Panc1 (cell line): ENCODE measurements at regions not wholly inside any gene's neighbourhood (a gene's known extent, or its start where the extent isn't known, plus 50 kb on each side); places are given as distances from the start of the nearest gene placed in this dataset.

ENCODE experiments used
- ATAC-seq: fragments of 200-7000 bp; cut with Tn5 transposase; 2 replicates; pipeline ENCODE4 v1.9.1; 2020; ENCODE audit warnings: mild to moderate bottlenecking, moderate library complexity
- BruUV-seq: library from RNA; stranded (reverse); fragments of 400-500 nt; replicated peaks from 2 replicates; lab custom pipeline; 2021; lab: Mats Ljungman, UMichigan
- CTCF ChIA-PET: fragments of 300-600 bp; sonication (Branson Sonifier 250); formaldehyde crosslinking; loops from one replicate; lab custom pipeline; 2022; ENCODE audit warnings: antibody characterized with exemption; lab: Charles Lee
- POLR2A ChIA-PET: fragments of 300-600 bp; sonication (Branson Sonifier 250); formaldehyde crosslinking; loops from one replicate; lab custom pipeline; 2022; ENCODE audit warnings: antibody characterized with exemption; lab: Charles Lee
- DNase-seq: peaks from one replicate; pipeline ENCODE4 v3.0.0-alpha.2; 2010; ENCODE audit warnings: low read depth, low spot score
- H3K27ac ChIP-seq: 2 replicates; pipeline ENCODE4 v1.5.1; 2011; ENCODE audit warnings: mild to moderate bottlenecking, low read length, inconsistent platforms
- H3K27me3 ChIP-seq: fragments of 200-500 bp; sonication (Bioruptor generic); 2 replicates; pipeline ENCODE4 v1.6.0; 2014; ENCODE audit warnings: low read length, inconsistent platforms; ENCODE audit not compliant: control insufficient read depth, insufficient read depth
- H3K36me3 ChIP-seq: fragments of 200-500 bp; sonication (Bioruptor generic); 2 replicates; pipeline ENCODE4 v1.5.1; 2014; ENCODE audit warnings: inconsistent platforms, mild to moderate bottlenecking, low read length, moderate library complexity; ENCODE audit not compliant: control insufficient read depth, insufficient read depth
- H3K4me1 ChIP-seq: 2 replicates; pipeline ENCODE4 v1.5.1; 2011; ENCODE audit warnings: inconsistent platforms, mild to moderate bottlenecking, low read length, moderate library complexity; ENCODE audit not compliant: control insufficient read depth, insufficient read depth
- H3K4me3 ChIP-seq, 2 experiments: 2 replicates each; pipeline ENCODE4 v1.5.1; 2011 to 2012; ENCODE audit warnings: low read depth in 2 of 2, low read length in 2 of 2, mild to moderate bottlenecking in 2 of 2, inconsistent platforms in 1 of 2, moderate library complexity in 1 of 2
- H3K9me3 ChIP-seq: fragments of 200-500 bp; sonication (Bioruptor generic); 2 replicates; pipeline ENCODE4 v1.5.1; 2014; ENCODE audit warnings: low read depth, mild to moderate bottlenecking, inconsistent platforms, low read length, moderate library complexity; ENCODE audit not compliant: control insufficient read depth, insufficient read depth
- CTCF ChIP-seq: fragments of 450-650 bp; IDR thresholded peaks from 2 replicates; pipeline ENCODE4 v1.5.1; 2017; ENCODE audit warnings: mild to moderate bottlenecking
- POLR2AphosphoS5 ChIP-seq: IDR thresholded peaks from 2 replicates; pipeline ENCODE4 v1.6.1; 2012; ENCODE audit warnings: mild to moderate bottlenecking, low read depth, low read length, moderate library complexity
- REST ChIP-seq, 2 experiments: IDR thresholded peaks; 2 replicates each; pipeline ENCODE4 v1.6.1; 2011 to 2012; ENCODE audit warnings: low read depth in 2 of 2, control low read depth in 1 of 2, low read length in 1 of 2, mild to moderate bottlenecking in 1 of 2, moderate library complexity in 1 of 2; ENCODE audit not compliant: insufficient read depth in 1 of 2
- SIN3A ChIP-seq: IDR thresholded peaks from 2 replicates; pipeline ENCODE4 v1.6.1; 2012; ENCODE audit warnings: low read depth, mild to moderate bottlenecking, low read length, moderate library complexity, borderline replicate concordance; ENCODE audit not compliant: insufficient read depth
- TCF7L2 ChIP-seq: IDR thresholded peaks from 2 replicates; pipeline ENCODE4 v1.6.1; 2011; ENCODE audit warnings: mild to moderate bottlenecking, low read depth, low read length, inconsistent platforms
- in situ Hi-C: cut with HindIII; loops from 2 replicates; pipeline ENCODE4 v1.10.0; 2016; ENCODE audit warnings: low sequenced_read_pairs, low pct_unique_long_range_greater_than_20kb
- intact Hi-C: fragments of 100-400 bp; cut with micrococcal nuclease; formaldehyde crosslinking; loops from one replicate; pipeline ENCODE4 v1.10.0; 2022; ENCODE audit not compliant: unreplicated experiment

- in situ Hi-C loops (no loop called here), intact Hi-C loops (no loop called here)
- Histone ChIP-seq H3K4me1 (no peaks in the 10 kb centered on the region), H3K9me3 (no peaks in the 10 kb centered on the region), H3K27ac (no peak overlapping the region), H3K36me3 (no peaks in the 10 kb centered on the region), H3K27me3 (no peaks in the 10 kb centered on the region), H3K4me3 (no peak overlapping the region)
- ChIA-PET CTCF (no interaction called here), POLR2A (no interaction called here)
- BruUV-seq: no TSS peak
- no peak for ATAC-seq
- peak; percentile 12; the same call in 1 of the 2 replicates for TF ChIP-seq CTCF
- TF ChIP-seq POLR2AphosphoS5: no peak
- no peak for TF ChIP-seq REST (IDR thresholded peaks at IDR 0.05; ENCODE audit: insufficient read depth in 1 of 2, low read depth in 2 of 2, low read length in 1 of 2)
- no peak for TF ChIP-seq TCF7L2
- no peak for TF ChIP-seq SIN3A
- DNase-seq: no peak
Measured at GRCh38 chr7:9890092-9890491, 1083.6 kb upstream of the PHF14 start.

- in situ Hi-C loops (no loop called here), intact Hi-C loops (no loop called here)
- CTCF ChIA-PET: no interaction called here
- POLR2A ChIA-PET: no interaction called here
- no TSS peak for BruUV-seq
- Histone ChIP-seq H3K4me3 (no peak overlapping the region), H3K36me3 (no peaks in the 10 kb centered on the region), H3K9me3 (no peaks in the 10 kb centered on the region), H3K27ac (no peak overlapping the region), H3K27me3 (no peaks in the 10 kb centered on the region), H3K4me1 (no peaks in the 10 kb centered on the region)
- TF ChIP-seq SIN3A (no peak), REST (IDR thresholded peaks at IDR 0.05; ENCODE audit: insufficient read depth in 1 of 2, low read depth in 2 of 2, low read length in 1 of 2) (no peak), POLR2AphosphoS5 (no peak), TCF7L2 (no peak), CTCF (no peak)
- DNase-seq (no peak), ATAC-seq (no peak)
Measured at GRCh38 chr7:9891056-9891455, 1082.6 kb upstream of the PHF14 start.
